Endothelial cell (in vitro differentiated cells): ENCODE measurements at regions not wholly inside any gene's neighbourhood (a gene's known extent, or its start where the extent isn't known, plus 50 kb on each side); places are given as distances from the start of the nearest gene placed in this dataset.

Source experiments
- DNase-seq: peaks from one replicate; pipeline ENCODE4 v3.0.0; 2021; ENCODE audit warnings: low spot score
- H3K27ac Mint-ChIP-seq: one replicate; pipeline ENCODE4 v1.8.0; 2021; ENCODE audit warnings: mixed read lengths, inconsistent platforms; ENCODE audit not compliant: unreplicated experiment
- H3K27me3 Mint-ChIP-seq: one replicate; pipeline ENCODE4 v1.8.0; 2021; ENCODE audit warnings: mild to moderate bottlenecking, moderate library complexity, mixed read lengths, inconsistent platforms; ENCODE audit not compliant: unreplicated experiment
- H3K36me3 Mint-ChIP-seq: one replicate; pipeline ENCODE4 v1.8.0; 2021; ENCODE audit warnings: mild to moderate bottlenecking, low read depth, mixed read lengths, inconsistent platforms; ENCODE audit not compliant: unreplicated experiment
- H3K4me1 Mint-ChIP-seq: one replicate; pipeline ENCODE4 v1.8.0; 2021; ENCODE audit warnings: mild to moderate bottlenecking, mixed read lengths, inconsistent platforms; ENCODE audit not compliant: unreplicated experiment
- H3K4me3 Mint-ChIP-seq: one replicate; pipeline ENCODE4 v1.8.0; 2021; ENCODE audit warnings: mild to moderate bottlenecking, mixed read lengths, inconsistent platforms; ENCODE audit not compliant: unreplicated experiment
- H3K9me3 Mint-ChIP-seq: one replicate; pipeline ENCODE4 v1.8.0; 2021; ENCODE audit warnings: mixed read lengths, inconsistent platforms; ENCODE audit not compliant: unreplicated experiment
- TF ChIP-seq, protein P1 (sequence below): fragments of 200-600 bp; sonication (generic); IDR thresholded peaks from one replicate; pipeline ENCODE4 v1.5.0; 2021; ENCODE audit warnings: antibody characterized with exemption; ENCODE audit not compliant: unreplicated experiment

DNA sequence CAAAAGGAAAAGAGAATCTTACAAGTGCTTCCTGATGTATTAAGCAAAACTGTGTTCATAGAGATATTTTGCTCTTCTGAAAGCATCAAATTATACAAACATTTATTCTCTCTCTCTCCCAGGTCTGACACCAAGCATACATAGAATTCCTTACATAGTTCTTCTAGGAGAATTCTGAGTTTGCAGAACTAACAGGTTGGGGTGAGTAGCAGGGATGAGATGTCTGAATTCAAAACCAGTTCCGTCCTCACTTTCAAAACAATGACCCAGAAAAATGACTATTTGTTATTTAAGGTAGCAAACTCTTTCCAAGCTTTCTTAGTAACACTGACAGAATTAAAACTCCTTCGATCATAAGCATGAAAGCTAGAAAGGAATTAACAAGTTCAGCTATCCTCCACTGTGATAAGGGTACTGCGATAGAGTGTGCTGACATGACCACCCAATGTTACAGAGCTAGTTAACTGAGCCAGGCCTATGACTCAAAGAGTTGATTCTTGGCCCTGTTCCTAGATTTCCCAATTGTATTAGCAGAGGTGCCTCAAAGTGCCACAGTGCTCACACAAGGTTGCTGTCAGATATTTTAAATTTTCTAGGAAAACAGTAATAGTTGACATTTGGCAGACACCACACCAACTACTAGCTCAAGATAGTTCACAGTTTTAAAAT lies 85.8 kb upstream of the SETBP1 start:
- TF ChIP-seq, protein P1, sequence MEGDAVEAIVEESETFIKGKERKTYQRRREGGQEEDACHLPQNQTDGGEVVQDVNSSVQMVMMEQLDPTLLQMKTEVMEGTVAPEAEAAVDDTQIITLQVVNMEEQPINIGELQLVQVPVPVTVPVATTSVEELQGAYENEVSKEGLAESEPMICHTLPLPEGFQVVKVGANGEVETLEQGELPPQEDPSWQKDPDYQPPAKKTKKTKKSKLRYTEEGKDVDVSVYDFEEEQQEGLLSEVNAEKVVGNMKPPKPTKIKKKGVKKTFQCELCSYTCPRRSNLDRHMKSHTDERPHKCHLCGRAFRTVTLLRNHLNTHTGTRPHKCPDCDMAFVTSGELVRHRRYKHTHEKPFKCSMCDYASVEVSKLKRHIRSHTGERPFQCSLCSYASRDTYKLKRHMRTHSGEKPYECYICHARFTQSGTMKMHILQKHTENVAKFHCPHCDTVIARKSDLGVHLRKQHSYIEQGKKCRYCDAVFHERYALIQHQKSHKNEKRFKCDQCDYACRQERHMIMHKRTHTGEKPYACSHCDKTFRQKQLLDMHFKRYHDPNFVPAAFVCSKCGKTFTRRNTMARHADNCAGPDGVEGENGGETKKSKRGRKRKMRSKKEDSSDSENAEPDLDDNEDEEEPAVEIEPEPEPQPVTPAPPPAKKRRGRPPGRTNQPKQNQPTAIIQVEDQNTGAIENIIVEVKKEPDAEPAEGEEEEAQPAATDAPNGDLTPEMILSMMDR = no peak
- Mint-ChIP-seq H3K4me3 (no peak overlapping the region), H3K27me3 (no peaks in the 10 kb centered on the region), H3K27ac (no peak overlapping the region), H3K36me3 (no peaks in the 10 kb centered on the region), H3K4me1 (no peaks in the 10 kb centered on the region), H3K9me3 (no peaks in the 10 kb centered on the region)
- DNase-seq = no peak

DNA sequence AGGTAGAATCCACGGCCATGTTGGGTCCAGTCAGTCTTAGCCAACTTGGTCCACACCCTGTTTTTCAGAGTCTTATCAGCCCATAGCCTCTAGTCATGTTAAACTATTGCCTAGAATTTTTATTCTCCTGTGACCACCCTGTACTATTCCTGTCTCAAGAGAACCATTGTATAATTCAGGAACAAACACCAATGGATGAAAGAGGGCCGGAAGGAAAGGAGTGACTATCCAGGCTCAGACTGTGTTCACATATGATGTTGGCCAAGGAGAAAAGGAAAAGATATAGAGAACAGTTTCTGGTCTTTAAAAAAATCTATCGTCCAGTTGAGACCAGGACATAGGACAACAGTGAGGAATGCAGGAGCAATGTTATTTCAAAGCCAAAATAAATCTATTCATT lies 82.9 kb upstream of the SETBP1 start:
- TF ChIP-seq, protein P1 = no peak
- Mint-ChIP-seq H3K36me3 (no peaks in the 10 kb centered on the region), H3K27ac (no peak overlapping the region), H3K9me3 (no peaks in the 10 kb centered on the region), H3K4me3 (no peak overlapping the region), H3K4me1 (peaks cover 4% of the 10 kb centered on the region), H3K27me3 (no peaks in the 10 kb centered on the region)
- no peak for DNase-seq

DNA sequence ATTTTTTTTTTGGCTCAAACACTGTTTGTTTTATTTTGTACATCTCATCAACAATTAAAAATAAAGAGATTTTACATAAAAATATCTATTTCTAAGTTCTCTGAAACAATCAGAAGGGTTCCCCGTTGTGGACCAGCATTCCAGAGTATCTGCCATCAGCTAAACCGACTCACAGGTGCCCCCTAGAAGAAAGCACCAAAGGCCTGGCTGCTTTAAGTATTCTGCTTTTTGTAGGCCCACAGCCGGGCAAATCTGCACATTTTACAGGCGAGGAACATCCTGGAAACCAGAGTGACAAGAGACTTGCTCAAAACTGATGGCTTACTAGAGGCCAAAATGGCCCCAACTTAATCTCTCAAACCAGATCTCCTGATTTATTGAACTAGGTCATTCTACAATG lies 82.2 kb upstream of the SETBP1 start:
- no peak overlapping the region for H3K27ac Mint-ChIP-seq
- DNase-seq = no peak
- H3K4me1 Mint-ChIP-seq = peaks cover 4% of the 10 kb centered on the region
- TF ChIP-seq, protein P1 = no peak
- H3K9me3 Mint-ChIP-seq = no peaks in the 10 kb centered on the region
- no peaks in the 10 kb centered on the region for H3K27me3 Mint-ChIP-seq
- no peak overlapping the region for H3K4me3 Mint-ChIP-seq
- H3K36me3 Mint-ChIP-seq = no peaks in the 10 kb centered on the region

DNA sequence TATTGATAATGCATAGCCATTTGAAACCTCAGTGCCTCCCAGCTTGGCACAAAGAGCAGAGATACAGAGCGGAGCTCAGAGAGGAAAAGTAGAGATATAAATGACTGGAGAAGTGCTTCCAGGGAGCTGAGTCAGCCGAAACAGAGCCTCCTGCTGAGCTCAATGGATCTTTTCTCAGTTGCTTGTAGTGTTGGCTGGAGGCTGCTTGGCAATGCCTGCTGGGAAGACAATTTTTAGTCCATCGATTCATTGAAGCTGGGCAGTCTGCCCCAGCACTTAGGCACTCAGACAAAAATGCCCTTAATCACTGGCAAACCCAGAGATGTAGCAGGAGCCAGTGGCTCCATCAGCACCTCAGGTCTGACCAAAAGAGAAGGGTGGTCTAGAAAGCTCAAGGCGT lies 81.3 kb upstream of the SETBP1 start:
- Mint-ChIP-seq H3K9me3 (no peaks in the 10 kb centered on the region), H3K27ac (no peak overlapping the region), H3K4me1 (peaks cover 4% of the 10 kb centered on the region), H3K27me3 (no peaks in the 10 kb centered on the region), H3K36me3 (no peaks in the 10 kb centered on the region), H3K4me3 (no peak overlapping the region)
- TF ChIP-seq, protein P1 = no peak
- no peak for DNase-seq

DNA sequence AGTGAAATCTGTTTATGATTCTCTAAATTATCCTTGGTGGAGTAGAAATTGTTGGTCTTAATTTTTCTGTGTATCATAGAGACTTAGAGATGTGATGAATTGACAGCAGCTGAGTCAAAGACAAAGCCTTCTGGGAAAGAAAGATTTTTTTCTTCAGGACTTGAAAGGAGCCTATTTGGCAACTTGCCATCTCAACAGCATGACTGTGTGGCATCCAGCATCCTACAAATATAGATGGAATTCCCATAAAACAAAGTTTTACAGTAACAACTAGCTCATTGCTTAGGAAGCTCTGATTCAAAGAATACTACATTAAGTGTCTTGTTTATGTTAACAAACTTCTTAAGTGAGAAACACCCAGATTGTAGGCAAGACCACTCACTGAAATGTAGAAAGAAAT lies 79.2 kb upstream of the SETBP1 start:
- TF ChIP-seq, protein P1 = no peak
- Mint-ChIP-seq H3K4me3 (no peak overlapping the region), H3K9me3 (no peaks in the 10 kb centered on the region), H3K36me3 (no peaks in the 10 kb centered on the region), H3K27ac (no peak overlapping the region), H3K4me1 (peaks cover 4% of the 10 kb centered on the region), H3K27me3 (no peaks in the 10 kb centered on the region)
- DNase-seq = no peak
